ENCODE measurements at regions not wholly inside any gene's neighbourhood (a gene's known extent, or its start where the extent isn't known, plus 50 kb on each side); places are given as distances from the start of the nearest gene placed in this dataset.

DNA sequence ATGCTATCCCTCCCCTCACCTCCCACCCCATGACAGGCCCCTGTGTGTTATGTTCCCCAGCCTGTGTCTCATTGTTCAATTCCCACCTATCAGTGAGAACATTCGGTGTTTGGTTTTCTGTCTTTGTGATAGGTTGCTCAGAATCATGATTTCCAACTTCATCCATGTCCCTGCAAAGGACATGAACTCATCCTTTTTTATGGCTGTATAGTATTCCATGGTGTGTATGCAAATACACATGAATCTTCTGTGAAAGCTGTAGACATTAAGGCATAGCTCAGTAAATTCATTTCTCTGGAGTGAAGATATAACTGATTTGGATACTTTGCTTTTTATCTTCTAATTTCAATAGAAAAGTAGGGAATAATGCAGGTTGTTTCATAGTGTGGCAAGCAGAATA is 125.8 kb upstream of the C1QTNF9B start:
- Mint-ChIP-seq H3K27me3 (ENCODE audit: low read depth) (no peaks in the 10 kb centered on the region), H3K9me3 (no peaks in the 10 kb centered on the region), H3K27ac (no peak overlapping the region), H3K36me3 (ENCODE audit: low read depth) (no peaks in the 10 kb centered on the region), H3K4me3 (no peak overlapping the region), H3K4me1 (ENCODE audit: low read depth) (no peaks in the 10 kb centered on the region)
- CTCF ChIA-PET: interaction anchor here (0.8 to 1.4 kb wide), 4 partner anchors 27 to 206 kb away, joined by 3 to 4 read pairs (median 4); no protein-coding TSS in a partner anchor
- no peak for DNase-seq
- intact Hi-C loops (cut with micrococcal nuclease): no loop called here

DNA sequence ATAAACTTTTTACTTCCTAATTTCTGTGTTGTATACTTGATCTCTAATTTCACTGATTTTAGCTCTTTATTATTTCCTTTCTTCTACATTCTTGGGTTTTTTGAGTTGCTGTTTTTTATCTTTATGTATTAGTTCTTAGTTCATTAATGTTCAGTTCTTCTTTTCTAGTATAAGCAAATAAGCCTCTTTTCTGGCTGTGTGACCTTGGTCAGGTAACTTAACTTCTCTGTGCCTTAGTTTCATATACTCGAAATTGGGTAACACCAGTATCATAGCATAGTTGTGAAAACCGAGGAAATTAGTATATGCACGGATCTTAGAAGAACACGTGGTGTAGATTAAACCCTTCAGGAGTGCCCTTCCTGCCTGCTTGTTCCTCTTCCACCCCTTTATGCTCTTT is 130.2 kb upstream of the C1QTNF9B start:
- Mint-ChIP-seq H3K9me3 (no peaks in the 10 kb centered on the region), H3K27me3 (ENCODE audit: low read depth) (peaks cover 3% of the 10 kb centered on the region), H3K36me3 (ENCODE audit: low read depth) (no peaks in the 10 kb centered on the region), H3K4me1 (ENCODE audit: low read depth) (no peaks in the 10 kb centered on the region), H3K27ac (no peak overlapping the region), H3K4me3 (no peak overlapping the region)
- CTCF ChIA-PET: interaction anchor here (0.8 kb wide), 1 partner anchor 196 kb away, joined by 3 read pairs; no protein-coding TSS in a partner anchor
- no peak for DNase-seq
- intact Hi-C loops (cut with micrococcal nuclease): no loop called here

- DNase-seq: no peak
- no peak overlapping the region for H3K4me3 Mint-ChIP-seq
- CTCF ChIA-PET: interaction anchor here (0.7 kb wide), 1 partner anchor 21 kb away, joined by 3 read pairs; no protein-coding TSS in a partner anchor
- no peaks in the 10 kb centered on the region for H3K9me3 Mint-ChIP-seq
- H3K27me3 Mint-ChIP-seq (ENCODE audit: low read depth): peaks cover 9% of the 10 kb centered on the region
- no peaks in the 10 kb centered on the region for H3K4me1 Mint-ChIP-seq (ENCODE audit: low read depth)
- no peaks in the 10 kb centered on the region for H3K36me3 Mint-ChIP-seq (ENCODE audit: low read depth)
- intact Hi-C loops (cut with micrococcal nuclease): no loop called here
- H3K27ac Mint-ChIP-seq: no peak overlapping the region
These were observed 128.3 kb upstream of the SPATA13 start for GRCh38 chr13:24032252-24032651.

DNA sequence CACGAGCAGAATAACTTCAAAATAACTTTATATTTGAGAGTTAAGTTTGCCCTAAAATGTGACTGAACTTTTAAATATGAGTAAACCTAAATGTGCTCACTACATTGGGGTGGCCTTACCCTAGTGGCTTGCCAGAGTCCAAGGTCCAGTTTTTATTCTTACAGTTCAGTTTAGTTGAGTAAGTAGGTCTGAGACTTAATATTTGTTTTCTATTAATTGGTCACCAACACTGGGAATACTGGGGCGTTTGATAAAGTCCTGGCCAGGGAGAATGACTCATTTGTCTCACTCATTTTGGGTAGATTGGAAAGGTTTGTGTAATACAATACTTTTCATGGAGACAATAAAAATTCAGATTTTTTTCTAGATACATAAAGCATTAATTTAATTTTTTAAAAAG is 127.8 kb upstream of the SPATA13 start:
- Mint-ChIP-seq H3K4me3 (no peak overlapping the region), H3K27me3 (ENCODE audit: low read depth) (peaks cover 9% of the 10 kb centered on the region), H3K9me3 (no peaks in the 10 kb centered on the region), H3K27ac (no peak overlapping the region), H3K4me1 (ENCODE audit: low read depth) (no peaks in the 10 kb centered on the region), H3K36me3 (ENCODE audit: low read depth) (no peaks in the 10 kb centered on the region)
- CTCF ChIA-PET: no interaction called here
- intact Hi-C loops (cut with micrococcal nuclease): no loop called here
- no peak for DNase-seq

DNA sequence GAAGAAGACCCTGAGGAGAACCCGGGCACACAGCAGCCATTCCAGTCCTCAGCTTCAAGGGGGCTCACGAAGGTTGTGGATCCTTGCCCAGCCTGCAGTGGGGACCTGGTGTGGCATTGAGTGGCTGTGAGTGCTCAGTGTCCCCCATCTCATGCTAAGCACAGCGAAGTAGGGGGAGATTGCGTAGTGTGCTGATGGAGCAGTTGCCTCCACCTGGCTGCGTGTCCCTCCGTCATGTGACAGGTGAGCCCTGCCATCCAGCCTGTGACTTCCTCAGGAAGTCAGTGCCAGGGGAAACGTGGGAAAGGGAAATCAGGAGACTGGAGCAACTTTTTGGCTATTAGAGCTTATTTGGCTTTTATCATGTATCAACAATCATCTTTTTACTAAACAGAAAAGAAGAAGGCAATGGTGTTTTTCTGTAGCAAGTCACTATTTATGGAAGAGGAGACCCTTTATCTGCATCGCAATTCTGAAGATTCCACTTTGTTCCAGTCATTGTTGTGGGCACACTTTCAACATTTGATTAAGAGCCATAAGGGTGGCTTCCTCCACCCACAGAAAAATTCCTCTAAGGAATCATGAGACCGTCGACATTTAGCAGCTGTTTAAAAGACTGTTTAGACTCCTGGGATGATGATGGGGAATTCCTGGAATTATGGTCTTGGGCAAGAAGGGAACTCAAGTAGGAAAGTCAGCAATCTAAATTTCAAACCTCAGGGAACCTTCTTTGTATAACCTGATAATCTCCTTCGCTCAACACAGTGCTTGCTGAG is 126.8 kb upstream of the SPATA13 start:
- Mint-ChIP-seq H3K4me3 (no peak overlapping the region), H3K27me3 (ENCODE audit: low read depth) (peaks cover 11% of the 10 kb centered on the region), H3K36me3 (ENCODE audit: low read depth) (no peaks in the 10 kb centered on the region), H3K4me1 (ENCODE audit: low read depth) (peaks cover 4% of the 10 kb centered on the region), H3K27ac (no peak overlapping the region), H3K9me3 (no peaks in the 10 kb centered on the region)
- DNase-seq: no peak
- intact Hi-C loops (cut with micrococcal nuclease): no loop called here
- CTCF ChIA-PET: no interaction called here

DNA sequence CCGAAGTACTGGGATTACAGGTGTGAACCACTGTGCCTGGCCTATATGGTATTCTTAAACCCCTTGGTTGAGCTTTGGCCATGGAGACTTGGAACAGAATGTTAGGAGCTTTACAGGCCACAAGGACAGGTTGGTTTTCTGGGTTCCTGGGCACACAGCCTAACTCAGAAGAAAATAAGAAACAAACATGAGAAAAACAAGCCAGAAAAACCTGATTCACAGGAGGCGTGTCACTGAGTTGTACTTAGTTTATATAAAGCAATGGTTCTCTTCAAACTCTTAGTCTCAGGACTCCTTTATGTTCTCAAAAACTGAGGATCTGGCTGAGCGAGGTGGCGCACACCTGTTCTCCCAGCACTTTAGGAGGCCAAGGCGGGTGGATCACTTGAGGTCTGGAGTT is 125.1 kb upstream of the SPATA13 start:
- Mint-ChIP-seq H3K27me3 (ENCODE audit: low read depth) (peaks cover 14% of the 10 kb centered on the region), H3K27ac (no peak overlapping the region), H3K9me3 (no peaks in the 10 kb centered on the region), H3K4me3 (no peak overlapping the region), H3K4me1 (ENCODE audit: low read depth) (peaks cover 4% of the 10 kb centered on the region), H3K36me3 (ENCODE audit: low read depth) (no peaks in the 10 kb centered on the region)
- DNase-seq: no peak
- intact Hi-C loops (cut with micrococcal nuclease): no loop called here
- CTCF ChIA-PET: interaction anchor here (1.2 kb wide), 1 partner anchor 14 kb away, joined by 3 read pairs; no protein-coding TSS in a partner anchor

GRCh38 chr13:24036115-24036514 is 124.4 kb upstream of the SPATA13 start:
- Mint-ChIP-seq H3K9me3 (no peaks in the 10 kb centered on the region), H3K4me3 (no peak overlapping the region), H3K27me3 (ENCODE audit: low read depth) (peaks cover 14% of the 10 kb centered on the region), H3K27ac (no peak overlapping the region), H3K4me1 (ENCODE audit: low read depth) (peaks cover 4% of the 10 kb centered on the region), H3K36me3 (ENCODE audit: low read depth) (no peaks in the 10 kb centered on the region)
- CTCF ChIA-PET: interaction anchor here (0.9 kb wide), 1 partner anchor 16 kb away, joined by 3 read pairs; no protein-coding TSS in a partner anchor
- DNase-seq: no peak
- intact Hi-C loops (cut with micrococcal nuclease): no loop called here

DNA sequence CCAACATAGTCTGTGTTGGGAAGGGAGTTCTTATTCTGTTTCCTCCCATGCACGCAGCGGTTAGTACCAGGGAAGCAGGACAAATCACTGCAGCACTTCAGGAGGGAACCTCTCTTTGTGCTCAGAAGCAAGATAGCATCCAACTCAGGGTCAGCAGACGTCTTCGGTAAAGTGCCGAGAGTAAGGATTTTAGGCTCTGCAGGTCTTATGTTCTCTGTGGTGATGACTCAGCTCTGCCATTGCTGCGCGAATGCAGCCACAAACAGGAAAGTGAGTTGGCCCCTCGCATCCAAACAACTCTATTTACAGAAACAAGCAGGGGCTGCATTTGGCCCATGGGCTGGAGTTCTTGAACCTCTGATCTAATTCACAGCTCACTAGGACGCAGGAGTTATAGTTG is 122.1 kb upstream of the SPATA13 start:
- DNase-seq: peak; percentile 21
- H3K36me3 Mint-ChIP-seq (ENCODE audit: low read depth): no peaks in the 10 kb centered on the region
- no peak overlapping the region for H3K27ac Mint-ChIP-seq
- no peak overlapping the region for H3K4me3 Mint-ChIP-seq
- peaks cover 4% of the 10 kb centered on the region for H3K4me1 Mint-ChIP-seq (ENCODE audit: low read depth)
- H3K9me3 Mint-ChIP-seq: no peaks in the 10 kb centered on the region
- intact Hi-C loops (cut with micrococcal nuclease): no loop called here
- CTCF ChIA-PET: no interaction called here
- peaks cover 9% of the 10 kb centered on the region for H3K27me3 Mint-ChIP-seq (ENCODE audit: low read depth)

DNA sequence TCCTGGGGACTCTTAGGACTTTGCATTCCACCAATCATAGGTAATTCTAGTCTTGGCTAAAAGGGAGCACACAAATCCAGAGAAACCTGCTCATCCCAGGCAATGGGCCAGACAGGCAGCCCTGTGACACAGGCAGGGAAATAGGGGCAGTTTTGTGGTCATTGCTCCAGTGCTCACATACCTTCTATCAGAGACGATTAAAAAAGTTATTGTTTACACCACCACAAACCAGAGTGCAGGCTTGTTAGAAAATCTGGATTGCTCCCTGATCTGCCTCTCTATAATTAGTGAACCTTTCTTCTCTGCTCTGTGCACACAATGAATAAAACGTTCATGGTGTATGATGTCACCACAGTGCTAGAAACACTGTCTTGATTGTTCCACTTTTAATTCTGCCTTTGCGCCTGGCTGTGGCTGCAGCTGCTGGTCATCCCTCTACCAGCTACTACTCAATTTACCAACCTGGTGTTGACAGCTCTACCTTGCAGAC is 121.6 kb upstream of the SPATA13 start:
- Mint-ChIP-seq H3K4me1 (ENCODE audit: low read depth) (peaks cover 7% of the 10 kb centered on the region), H3K4me3 (no peak overlapping the region), H3K36me3 (ENCODE audit: low read depth) (no peaks in the 10 kb centered on the region), H3K9me3 (no peaks in the 10 kb centered on the region), H3K27ac (no peak overlapping the region), H3K27me3 (ENCODE audit: low read depth) (peaks cover 8% of the 10 kb centered on the region)
- no peak for DNase-seq
- intact Hi-C loops (cut with micrococcal nuclease): no loop called here
- CTCF ChIA-PET: no interaction called here

DNA sequence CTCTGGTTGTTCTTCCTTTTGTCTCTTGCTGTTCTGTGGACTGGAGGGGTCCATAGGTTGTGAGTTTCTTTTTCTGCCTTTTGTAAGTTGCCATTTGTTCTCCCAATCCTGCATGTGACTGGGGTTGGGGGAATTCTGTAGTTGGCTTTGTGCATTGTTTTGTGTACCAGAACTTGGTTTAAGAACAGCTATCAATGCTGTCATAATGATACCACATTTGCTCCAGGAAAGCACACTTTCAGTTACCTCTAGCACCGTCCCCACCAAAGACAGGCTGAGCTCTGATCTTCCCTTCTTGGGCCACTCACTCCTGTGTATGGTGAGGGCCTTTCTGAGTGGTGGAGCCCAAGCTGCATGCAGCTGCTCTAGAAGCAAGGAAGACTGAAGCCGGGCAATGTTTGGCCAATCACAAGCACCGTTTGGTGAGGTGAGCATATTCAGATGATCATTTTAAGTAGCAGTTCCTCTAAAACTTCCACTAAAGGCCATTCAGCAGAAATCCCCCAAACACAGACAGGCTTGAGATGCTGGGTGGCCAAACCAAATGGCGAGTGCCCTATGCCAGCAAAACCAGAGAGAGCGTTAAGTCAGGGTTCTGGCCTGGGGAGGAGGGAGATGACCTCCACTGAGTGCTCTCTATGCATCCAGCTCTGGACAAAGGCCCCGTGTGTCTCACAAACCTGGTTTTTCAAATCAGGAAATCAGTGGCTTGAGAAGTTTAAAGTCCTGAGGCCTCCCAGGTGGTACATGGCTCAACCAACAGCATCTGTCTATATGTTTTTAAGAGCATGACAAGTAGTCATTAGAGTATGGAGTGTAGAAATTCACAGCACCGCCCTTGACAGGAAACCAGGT is 120.7 kb upstream of the SPATA13 start:
- Mint-ChIP-seq H3K36me3 (ENCODE audit: low read depth) (no peaks in the 10 kb centered on the region), H3K27ac (no peak overlapping the region), H3K4me3 (no peak overlapping the region), H3K27me3 (ENCODE audit: low read depth) (peaks cover 8% of the 10 kb centered on the region), H3K4me1 (ENCODE audit: low read depth) (peaks cover 7% of the 10 kb centered on the region), H3K9me3 (no peaks in the 10 kb centered on the region)
- no peak for DNase-seq
- intact Hi-C loops (cut with micrococcal nuclease): no loop called here
- CTCF ChIA-PET: no interaction called here

GRCh38 chr13:24040835-24041234 is 119.7 kb upstream of the SPATA13 start:
- Mint-ChIP-seq H3K27ac (no peak overlapping the region), H3K4me3 (no peak overlapping the region), H3K36me3 (ENCODE audit: low read depth) (no peaks in the 10 kb centered on the region), H3K9me3 (no peaks in the 10 kb centered on the region), H3K27me3 (ENCODE audit: low read depth) (peaks cover 8% of the 10 kb centered on the region), H3K4me1 (ENCODE audit: low read depth) (peaks cover 7% of the 10 kb centered on the region)
- DNase-seq: no peak
- CTCF ChIA-PET: interaction anchor here (1.8 kb wide), 1 partner anchor 119 kb away, joined by 4 read pairs; no protein-coding TSS in a partner anchor
- intact Hi-C loops (cut with micrococcal nuclease): no loop called here

GRCh38 chr13:24041651-24042225 is 118.8 kb upstream of the SPATA13 start:
- no peak overlapping the region for H3K4me3 Mint-ChIP-seq
- no peak overlapping the region for H3K27ac Mint-ChIP-seq
- peaks cover 4% of the 10 kb centered on the region for H3K9me3 Mint-ChIP-seq
- no peak for DNase-seq
- H3K27me3 Mint-ChIP-seq (ENCODE audit: low read depth): peaks cover 8% of the 10 kb centered on the region
- H3K4me1 Mint-ChIP-seq (ENCODE audit: low read depth): peaks cover 7% of the 10 kb centered on the region
- CTCF ChIA-PET: interaction anchor here (0.8 to 2.1 kb wide), 3 partner anchors 12 to 483 kb away, joined by 3 to 7 read pairs (median 4); no protein-coding TSS in a partner anchor
- H3K36me3 Mint-ChIP-seq (ENCODE audit: low read depth): no peaks in the 10 kb centered on the region
- intact Hi-C loops (cut with micrococcal nuclease): no loop called here
